ENCODE measurements at regions not wholly inside any gene's neighbourhood (a gene's known extent, or its start where the extent isn't known, plus 50 kb on each side); places are given as distances from the start of the nearest gene placed in this dataset.

GRCh38 chr6:141548966-141549365 is 583.8 kb upstream of the GJE1 start:
- TF ChIP-seq EZH2 (IDR thresholded peaks at IDR 0.05; ENCODE audit: insufficient read depth, poor library complexity, severe bottlenecking), result no peak
- TF ChIP-seq EZH2phosphoT487 (IDR thresholded peaks at IDR 0.05; ENCODE audit: insufficient read depth, low read depth), result no peak

All from GM23248 (cell line).